AG04450 (cell line): ENCODE measurements at regions not wholly inside any gene's neighbourhood (a gene's known extent, or its start where the extent isn't known, plus 50 kb on each side); places are given as distances from the start of the nearest gene placed in this dataset.

ENCODE experiments used
- CTCF ChIA-PET: fragments of 300-600, 350-600 bp; formaldehyde crosslinking; extraction: SDS; loops from one replicate; lab custom pipeline; 2022; ENCODE audit warnings: antibody characterized with exemption, inconsistent platforms; lab: Charles Lee
- POLR2A ChIA-PET: fragments of 350-600 bp; formaldehyde crosslinking; extraction: SDS; loops from one replicate; lab custom pipeline; 2021; ENCODE audit warnings: antibody characterized with exemption, inconsistent platforms; lab: Yijun Ruan, JAX
- DNase-seq: peaks from one replicate; pipeline ENCODE4 v3.0.0-alpha.2; 2011; ENCODE audit warnings: low read depth, low spot score
- H3K27ac ChIP-seq: one replicate; pipeline ENCODE4 v1.5.1; 2012; ENCODE audit warnings: low read depth, low read length, control low read depth
- H3K27me3 ChIP-seq: one replicate; pipeline ENCODE4 v1.6.0; 2012; ENCODE audit warnings: low read length; ENCODE audit not compliant: control insufficient read depth, insufficient read depth
- H3K4me3 ChIP-seq: 2 replicates; pipeline ENCODE4 v1.5.1; 2011; ENCODE audit warnings: mild to moderate bottlenecking, low read depth, low read length, control low read depth
- H3K9me3 ChIP-seq: 2 replicates; pipeline ENCODE4 v1.5.1; 2012; ENCODE audit warnings: low read length; ENCODE audit not compliant: control insufficient read depth, insufficient read depth
- CTCF ChIP-seq: IDR thresholded peaks from 2 replicates; pipeline ENCODE4 v1.5.1; 2011; ENCODE audit warnings: low read depth, low read length, control low read depth, inconsistent platforms

GRCh38 chr6:14758421-14759081 lies 487.3 kb upstream of the JARID2 start:
- no peaks in the 10 kb centered on the region for H3K9me3 ChIP-seq
- no peak overlapping the region for H3K27ac ChIP-seq
- no peak for DNase-seq
- no peak overlapping the region for H3K4me3 ChIP-seq
- POLR2A ChIA-PET: no interaction called here
- TF ChIP-seq CTCF: no peak
- H3K27me3 ChIP-seq: no peaks in the 10 kb centered on the region
- CTCF ChIA-PET: interaction anchor here (0.5 kb wide), 1 partner anchor 97 kb away, joined by 3 read pairs; no protein-coding TSS in a partner anchor

GRCh38 chr6:14759976-14760672 lies 485.7 kb upstream of the JARID2 start:
- ChIA-PET POLR2A (no interaction called here), CTCF (interaction anchor here (1.2 kb wide), 1 partner anchor 602 kb away, joined by 3 read pairs; no protein-coding TSS in a partner anchor)
- no peak for TF ChIP-seq CTCF
- no peak for DNase-seq
- no peak overlapping the region for H3K27ac ChIP-seq
- H3K27me3 ChIP-seq: no peaks in the 10 kb centered on the region
- no peaks in the 10 kb centered on the region for H3K9me3 ChIP-seq
- H3K4me3 ChIP-seq: no peak overlapping the region

GRCh38 chr6:14762077-14762476 lies 483.8 kb upstream of the JARID2 start:
- no peaks in the 10 kb centered on the region for H3K27me3 ChIP-seq
- TF ChIP-seq CTCF: no peak
- no peak overlapping the region for H3K4me3 ChIP-seq
- POLR2A ChIA-PET: no interaction called here
- H3K9me3 ChIP-seq: no peaks in the 10 kb centered on the region
- CTCF ChIA-PET: no interaction called here
- no peak overlapping the region for H3K27ac ChIP-seq
- no peak for DNase-seq

GRCh38 chr6:14763139-14763538 lies 482.7 kb upstream of the JARID2 start:
- POLR2A ChIA-PET: no interaction called here
- no peak for TF ChIP-seq CTCF
- Histone ChIP-seq H3K9me3 (no peaks in the 10 kb centered on the region), H3K4me3 (no peak overlapping the region), H3K27ac (no peak overlapping the region), H3K27me3 (no peaks in the 10 kb centered on the region)
- DNase-seq: peak; percentile 24
- CTCF ChIA-PET: no interaction called here

GRCh38 chr6:14763616-14764015 lies 482.3 kb upstream of the JARID2 start:
- Histone ChIP-seq H3K9me3 (no peaks in the 10 kb centered on the region), H3K4me3 (no peak overlapping the region), H3K27me3 (no peaks in the 10 kb centered on the region), H3K27ac (no peak overlapping the region)
- CTCF ChIA-PET: no interaction called here
- no peak for DNase-seq
- POLR2A ChIA-PET: no interaction called here
- TF ChIP-seq CTCF: no peak
